Chondrocyte (in vitro differentiated cells): ENCODE measurements at regions not wholly inside any gene's neighbourhood (a gene's known extent, or its start where the extent isn't known, plus 50 kb on each side); places are given as distances from the start of the nearest gene placed in this dataset.

ENCODE experiments used
- DNase-seq: peaks from one replicate; pipeline ENCODE4 v3.0.0; 2021; ENCODE audit warnings: mixed read lengths, low spot score
- H3K27ac Mint-ChIP-seq: one replicate; pipeline ENCODE4 v1.8.0; 2021; ENCODE audit warnings: mild to moderate bottlenecking, moderate library complexity, mixed read lengths; ENCODE audit not compliant: unreplicated experiment
- H3K27me3 Mint-ChIP-seq: 2 replicates; pipeline ENCODE4 v1.8.0; 2021; ENCODE audit warnings: low read depth, mixed read lengths
- H3K36me3 Mint-ChIP-seq: 2 replicates; pipeline ENCODE4 v1.8.0; 2021; ENCODE audit warnings: low read depth, mixed read lengths
- H3K4me1 Mint-ChIP-seq: 2 replicates; pipeline ENCODE4 v1.8.0; 2021; ENCODE audit warnings: low read depth, mild to moderate bottlenecking, mixed read lengths
- H3K4me3 Mint-ChIP-seq: one replicate; pipeline ENCODE4 v1.8.0; 2021; ENCODE audit warnings: mild to moderate bottlenecking, moderate library complexity, mixed read lengths; ENCODE audit not compliant: unreplicated experiment
- H3K9me3 Mint-ChIP-seq: 2 replicates; pipeline ENCODE4 v1.8.0; 2021; ENCODE audit warnings: low read depth, mixed read lengths
- CTCF ChIP-seq: fragments of 200-600 bp; sonication (generic); IDR thresholded peaks from 2 replicates; pipeline ENCODE4 v1.5.0; 2021; ENCODE audit warnings: antibody characterized with exemption, mild to moderate bottlenecking, moderate library complexity

GRCh38 chr2:7140306-7140705 is 223.1 kb downstream of the RNF144A start:
- DNase-seq: no peak
- H3K4me1 Mint-ChIP-seq: no peaks in the 10 kb centered on the region
- H3K27me3 Mint-ChIP-seq: peaks cover 4% of the 10 kb centered on the region
- H3K36me3 Mint-ChIP-seq: no peaks in the 10 kb centered on the region
- H3K9me3 Mint-ChIP-seq: peaks cover 7% of the 10 kb centered on the region
- H3K4me3 Mint-ChIP-seq: no peak overlapping the region
- H3K27ac Mint-ChIP-seq: no peak overlapping the region
- TF ChIP-seq CTCF: no peak

- DNase-seq: no peak
- Mint-ChIP-seq H3K4me1 (peaks cover 2% of the 10 kb centered on the region), H3K27me3 (peaks cover 2% of the 10 kb centered on the region), H3K27ac (no peak overlapping the region), H3K36me3 (no peaks in the 10 kb centered on the region), H3K9me3 (peaks cover 4% of the 10 kb centered on the region), H3K4me3 (no peak overlapping the region)
- no peak for TF ChIP-seq CTCF
These were observed 228.5 kb downstream of the RNF144A start for GRCh38 chr2:7145707-7146106.

GRCh38 chr2:7146151-7146550 is 228.9 kb downstream of the RNF144A start:
- TF ChIP-seq CTCF: no peak
- peaks cover 4% of the 10 kb centered on the region for H3K9me3 Mint-ChIP-seq
- H3K4me1 Mint-ChIP-seq: peaks cover 2% of the 10 kb centered on the region
- DNase-seq: no peak
- no peak overlapping the region for H3K4me3 Mint-ChIP-seq
- no peak overlapping the region for H3K27ac Mint-ChIP-seq
- peaks cover 1% of the 10 kb centered on the region for H3K27me3 Mint-ChIP-seq
- no peaks in the 10 kb centered on the region for H3K36me3 Mint-ChIP-seq

- Mint-ChIP-seq H3K4me3 (no peak overlapping the region), H3K27ac (no peak overlapping the region), H3K4me1 (no peaks in the 10 kb centered on the region), H3K9me3 (peaks cover 28% of the 10 kb centered on the region), H3K36me3 (no peaks in the 10 kb centered on the region), H3K27me3 (peaks cover 2% of the 10 kb centered on the region)
- TF ChIP-seq CTCF: no peak
- DNase-seq: no peak
These were observed 237.4 kb downstream of the RNF144A start for GRCh38 chr2:7154656-7155055.

- H3K4me1 Mint-ChIP-seq: no peaks in the 10 kb centered on the region
- H3K27me3 Mint-ChIP-seq: no peaks in the 10 kb centered on the region
- no peak overlapping the region for H3K4me3 Mint-ChIP-seq
- no peak for DNase-seq
- H3K27ac Mint-ChIP-seq: no peak overlapping the region
- TF ChIP-seq CTCF: no peak
- H3K9me3 Mint-ChIP-seq: peaks cover 7% of the 10 kb centered on the region
- peaks cover 3% of the 10 kb centered on the region for H3K36me3 Mint-ChIP-seq
These were observed 244.3 kb downstream of the RNF144A start for GRCh38 chr2:7161501-7161900.
